Fibroblast of lung (primary cell): ENCODE measurements at regions not wholly inside any gene's neighbourhood (a gene's known extent, or its start where the extent isn't known, plus 50 kb on each side); places are given as distances from the start of the nearest gene placed in this dataset.

Source experiments
- DNase-seq, 2 donors: peaks; one replicate each; pipeline versions ENCODE4 v3.0.0 to v3.0.0-alpha.2; 2010; ENCODE audit warnings: low read depth in 2 of 2
- H2AFZ ChIP-seq: 2 replicates; pipeline ENCODE4 v1.5.1; 2012; ENCODE audit warnings: low read length, control low read depth, inconsistent platforms
- H3K27ac ChIP-seq: 2 replicates; pipeline ENCODE4 v1.5.1; 2011; ENCODE audit warnings: low read length, control low read depth; ENCODE audit not compliant: insufficient read depth
- H3K27me3 ChIP-seq: 2 replicates; pipeline ENCODE4 v1.5.1; 2011; ENCODE audit warnings: mild to moderate bottlenecking, low read length; ENCODE audit not compliant: control insufficient read depth, insufficient read depth
- H3K36me3 ChIP-seq: 2 replicates; pipeline ENCODE4 v1.5.1; 2011; ENCODE audit warnings: low read length; ENCODE audit not compliant: control insufficient read depth, insufficient read depth
- H3K4me1 ChIP-seq: 2 replicates; pipeline ENCODE4 v1.5.1; 2011; ENCODE audit warnings: low read length; ENCODE audit not compliant: control insufficient read depth, insufficient read depth; ENCODE audit errors: extremely low read depth
- H3K4me2 ChIP-seq: 2 replicates; pipeline ENCODE4 v1.5.1; 2011; ENCODE audit warnings: low read length, control low read depth; ENCODE audit not compliant: insufficient read depth; ENCODE audit errors: extremely low read depth
- H3K4me3 ChIP-seq, 4 experiments: fragments of 200-600 bp in 1 of 4; sonication (generic) in 1 of 4; replicated peaks in 1 of 4; 2 replicates each; pipeline ENCODE4 v1.5.1; 2011 to 2016; ENCODE audit warnings: low read length in 4 of 4, low read depth in 3 of 4, mild to moderate bottlenecking in 3 of 4, control low read depth in 2 of 4, inconsistent platforms in 1 of 4, mixed read lengths in 1 of 4; ENCODE audit not compliant: insufficient read depth in 1 of 4; ENCODE audit errors: control extremely low read depth in 1 of 4
- H3K79me2 ChIP-seq: 2 replicates; pipeline ENCODE4 v1.5.1; 2012; ENCODE audit warnings: mild to moderate bottlenecking, low read length, inconsistent platforms; ENCODE audit not compliant: control insufficient read depth, insufficient read depth
- H3K9ac ChIP-seq: 2 replicates; pipeline ENCODE4 v1.5.1; 2011; ENCODE audit warnings: mild to moderate bottlenecking, low read length, control low read depth; ENCODE audit not compliant: insufficient read depth
- H3K9me3 ChIP-seq: 2 replicates; pipeline ENCODE4 v1.5.1; 2012; ENCODE audit warnings: low read depth, low read length; ENCODE audit not compliant: control insufficient read depth, insufficient read depth
- H4K20me1 ChIP-seq: 2 replicates; pipeline ENCODE4 v1.5.1; 2011; ENCODE audit warnings: low read length; ENCODE audit not compliant: control insufficient read depth, insufficient read depth; ENCODE audit errors: extremely low read depth
- EZH2 ChIP-seq: IDR thresholded peaks from 2 replicates; pipeline ENCODE4 v1.5.1; 2012; ENCODE audit warnings: low read length, control low read depth, mild to moderate bottlenecking; ENCODE audit errors: missing control alignments
- TF ChIP-seq, protein P1 (sequence below), 2 donors: IDR thresholded peaks in 1 of 2; conservative IDR thresholded peaks in 1 of 2; 1 replicate in 1 of 2; 2 replicates in 1 of 2; pipeline ENCODE4 v1.5.1; 2011 to 2012; ENCODE audit warnings: low read length in 2 of 2, control low read depth in 1 of 2, inconsistent platforms in 1 of 2, low read depth in 1 of 2, mild to moderate bottlenecking in 1 of 2

DNA sequence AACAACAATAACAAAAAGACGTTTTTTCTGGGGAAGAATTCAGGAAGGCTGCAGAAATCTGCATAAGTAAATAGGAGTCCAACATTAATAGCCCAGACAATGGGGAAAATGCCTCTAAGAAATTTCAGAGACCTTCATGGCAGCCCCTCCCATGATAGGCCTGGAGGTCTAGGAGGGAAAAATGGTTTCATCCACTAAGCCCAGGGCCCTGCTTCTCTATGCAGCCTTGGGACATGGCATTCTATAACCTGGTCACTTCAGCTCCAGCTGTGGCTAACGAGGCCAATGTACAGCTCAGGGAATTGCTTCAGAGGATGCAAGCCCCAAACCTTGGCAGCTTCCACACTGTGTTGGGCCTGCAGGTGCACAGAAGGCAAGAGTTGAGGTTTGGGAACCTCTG is 125.6 kb upstream of the GMNC start:
- Histone ChIP-seq H3K4me1 (no peaks in the 10 kb centered on the region), H3K27me3 (no peaks in the 10 kb centered on the region), H3K27ac (no peak overlapping the region), H4K20me1 (no peaks in the 10 kb centered on the region), H3K79me2 (no peaks in the 10 kb centered on the region), H3K9ac (no peak overlapping the region), H3K9me3 (no peaks in the 10 kb centered on the region), H3K4me2 (no peak overlapping the region), H3K36me3 (no peaks in the 10 kb centered on the region), H2AFZ (no peak overlapping the region), H3K4me3 (no peak overlapping the region)
- TF ChIP-seq EZH2 = no peak
- TF ChIP-seq, protein P1, sequence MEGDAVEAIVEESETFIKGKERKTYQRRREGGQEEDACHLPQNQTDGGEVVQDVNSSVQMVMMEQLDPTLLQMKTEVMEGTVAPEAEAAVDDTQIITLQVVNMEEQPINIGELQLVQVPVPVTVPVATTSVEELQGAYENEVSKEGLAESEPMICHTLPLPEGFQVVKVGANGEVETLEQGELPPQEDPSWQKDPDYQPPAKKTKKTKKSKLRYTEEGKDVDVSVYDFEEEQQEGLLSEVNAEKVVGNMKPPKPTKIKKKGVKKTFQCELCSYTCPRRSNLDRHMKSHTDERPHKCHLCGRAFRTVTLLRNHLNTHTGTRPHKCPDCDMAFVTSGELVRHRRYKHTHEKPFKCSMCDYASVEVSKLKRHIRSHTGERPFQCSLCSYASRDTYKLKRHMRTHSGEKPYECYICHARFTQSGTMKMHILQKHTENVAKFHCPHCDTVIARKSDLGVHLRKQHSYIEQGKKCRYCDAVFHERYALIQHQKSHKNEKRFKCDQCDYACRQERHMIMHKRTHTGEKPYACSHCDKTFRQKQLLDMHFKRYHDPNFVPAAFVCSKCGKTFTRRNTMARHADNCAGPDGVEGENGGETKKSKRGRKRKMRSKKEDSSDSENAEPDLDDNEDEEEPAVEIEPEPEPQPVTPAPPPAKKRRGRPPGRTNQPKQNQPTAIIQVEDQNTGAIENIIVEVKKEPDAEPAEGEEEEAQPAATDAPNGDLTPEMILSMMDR (conservative IDR thresholded peaks at IDR 0.05 in 1 of 2, IDR thresholded peaks at IDR 0.05 in 1 of 2; ENCODE audit: low read depth in 1 of 2, low read length in 2 of 2) = no peak
- DNase-seq = no peak

DNA sequence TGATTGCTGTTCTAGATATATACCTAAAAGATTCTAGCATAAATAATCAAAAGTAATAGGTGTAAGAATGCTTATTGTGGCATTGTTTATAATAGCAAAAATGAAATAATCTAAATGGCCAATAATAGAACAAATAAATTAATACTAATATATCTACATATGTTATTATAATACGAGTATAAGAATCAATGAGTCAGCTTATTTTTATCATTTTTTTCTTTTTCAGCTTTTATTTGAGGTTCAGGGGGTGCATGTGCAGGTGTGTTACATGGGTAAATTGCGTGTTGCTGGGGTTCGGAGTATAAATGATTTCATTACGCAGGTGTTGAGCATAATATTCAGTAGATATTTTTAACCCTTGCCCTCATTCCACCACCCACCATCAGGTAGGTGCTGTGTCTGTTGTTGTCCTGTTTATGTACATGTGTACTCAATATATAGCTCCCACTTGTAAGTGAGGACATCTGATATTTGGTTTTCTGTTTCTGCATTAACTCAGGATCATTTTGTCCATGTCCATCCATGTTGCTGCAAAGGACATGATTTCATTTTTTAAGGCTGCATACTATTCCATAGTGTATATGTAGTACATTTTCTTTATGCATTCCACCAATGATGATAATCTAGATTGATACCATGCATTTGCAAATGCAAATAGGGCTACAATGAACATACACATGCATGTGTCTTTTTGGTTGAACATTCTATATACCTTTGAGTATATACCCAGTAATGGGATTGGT is 122.2 kb upstream of the GMNC start:
- H3K9ac ChIP-seq = no peak overlapping the region
- H3K9me3 ChIP-seq = no peaks in the 10 kb centered on the region
- TF ChIP-seq EZH2 = no peak
- TF ChIP-seq, protein P1 (conservative IDR thresholded peaks at IDR 0.05 in 1 of 2, IDR thresholded peaks at IDR 0.05 in 1 of 2; ENCODE audit: low read depth in 1 of 2, low read length in 2 of 2) = no peak
- H3K79me2 ChIP-seq = no peaks in the 10 kb centered on the region
- H3K4me2 ChIP-seq = no peak overlapping the region
- H3K27me3 ChIP-seq = no peaks in the 10 kb centered on the region
- no peaks in the 10 kb centered on the region for H4K20me1 ChIP-seq
- H3K4me1 ChIP-seq = no peaks in the 10 kb centered on the region
- DNase-seq = no peak
- no peak overlapping the region for H3K4me3 ChIP-seq
- H3K36me3 ChIP-seq = no peaks in the 10 kb centered on the region
- H3K27ac ChIP-seq = no peak overlapping the region
- H2AFZ ChIP-seq = no peak overlapping the region

DNA sequence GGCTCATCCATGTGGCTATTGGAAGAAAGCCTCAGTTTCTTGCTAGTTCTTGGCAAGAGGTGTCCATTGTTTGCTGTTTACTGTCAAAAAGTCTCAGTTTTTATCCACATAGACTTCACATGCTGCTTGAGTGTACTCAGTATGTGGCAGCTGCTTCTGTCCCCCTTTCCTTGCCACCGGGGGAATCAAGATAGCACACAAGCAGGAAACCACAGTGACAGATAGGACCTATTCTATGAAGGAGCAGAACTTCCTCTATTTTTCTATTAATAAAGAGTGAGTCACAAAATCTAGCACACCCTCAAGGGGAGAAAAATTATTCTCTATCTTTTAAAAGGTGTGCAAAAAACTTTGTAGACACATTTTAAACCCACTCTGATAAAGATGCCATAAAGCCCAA is 121.4 kb upstream of the GMNC start:
- Histone ChIP-seq H3K27ac (no peak overlapping the region), H3K9ac (no peak overlapping the region), H3K9me3 (no peaks in the 10 kb centered on the region), H3K36me3 (no peaks in the 10 kb centered on the region), H3K27me3 (no peaks in the 10 kb centered on the region), H4K20me1 (no peaks in the 10 kb centered on the region), H3K79me2 (no peaks in the 10 kb centered on the region), H3K4me2 (no peak overlapping the region), H2AFZ (no peak overlapping the region), H3K4me3 (no peak overlapping the region), H3K4me1 (no peaks in the 10 kb centered on the region)
- no peak for TF ChIP-seq EZH2
- TF ChIP-seq, protein P1 (conservative IDR thresholded peaks at IDR 0.05 in 1 of 2, IDR thresholded peaks at IDR 0.05 in 1 of 2; ENCODE audit: low read depth in 1 of 2, low read length in 2 of 2) = no peak
- DNase-seq = no peak
